H1 (cell line): ENCODE measurements at regions not wholly inside any gene's neighbourhood (a gene's known extent, or its start where the extent isn't known, plus 50 kb on each side); places are given as distances from the start of the nearest gene placed in this dataset.

Experiments
- SIN3A ChIP-seq, 2 experiments: IDR thresholded peaks in 1 of 2; conservative IDR thresholded peaks in 1 of 2; 2 replicates each; pipeline ENCODE4 v1.6.1; 2011 to 2012; ENCODE audit warnings: low read length in 2 of 2, improper control_type of control experiment in 1 of 2, low read depth in 1 of 2, mild to moderate bottlenecking in 1 of 2
- TAF7 ChIP-seq: optimal IDR thresholded peaks from 2 replicates; pipeline ENCODE3; 2011; ENCODE audit warnings: low read depth, mild to moderate bottlenecking, inconsistent platforms, low read length, moderate library complexity, borderline replicate concordance

DNA sequence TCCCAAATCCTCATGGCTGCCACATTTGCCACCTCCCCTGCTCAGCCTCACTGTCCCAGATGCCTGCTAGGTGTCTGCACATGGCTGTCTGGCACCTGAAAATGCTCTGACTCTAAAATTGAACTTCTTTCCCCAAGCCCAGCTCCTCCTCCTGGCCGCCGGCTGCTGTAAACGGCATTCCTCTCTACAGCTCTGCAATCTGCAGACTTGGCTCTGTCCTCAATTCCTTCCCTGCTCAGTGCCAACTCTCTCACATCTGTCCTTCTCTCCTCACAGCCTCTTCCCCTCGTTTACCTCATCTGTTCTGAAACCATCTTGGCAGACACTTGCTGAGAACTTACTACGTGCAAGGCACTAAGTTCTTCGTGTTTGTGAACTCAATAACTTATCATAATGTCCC lies 169.4 kb upstream of the SYT13 start (continued):
- no peak for TF ChIP-seq SIN3A (conservative IDR thresholded peaks at IDR 0.05 in 1 of 2, IDR thresholded peaks at IDR 0.05 in 1 of 2; ENCODE audit: low read depth in 1 of 2, low read length in 2 of 2)
- no peak for TF ChIP-seq TAF7
- TF ChIP-seq, all 59 proteins: peak for 0
